ENCODE measurements at regions not wholly inside any gene's neighbourhood (a gene's known extent, or its start where the extent isn't known, plus 50 kb on each side); places are given as distances from the start of the nearest gene placed in this dataset.

DNA sequence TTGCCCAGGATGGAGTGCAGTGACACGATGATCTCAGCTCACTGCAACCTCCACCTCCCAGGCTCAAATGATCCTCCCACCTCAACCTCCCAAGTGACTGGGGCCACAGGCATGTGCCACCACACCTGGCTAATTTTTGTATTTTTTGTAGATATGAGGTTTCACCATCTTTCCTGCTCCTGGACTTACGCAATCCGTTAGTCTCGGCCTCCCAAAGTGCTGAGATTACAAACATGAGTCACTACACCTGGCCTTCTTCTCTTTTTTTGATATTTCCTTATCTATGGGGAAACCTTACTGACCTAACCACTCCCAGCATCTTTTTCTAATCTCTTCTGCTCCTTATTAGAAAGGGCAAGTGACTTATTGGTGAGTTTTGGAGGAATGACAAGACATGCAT lies 121.7 kb upstream of the CHORDC1 start:
- TF ChIP-seq, protein P1, sequence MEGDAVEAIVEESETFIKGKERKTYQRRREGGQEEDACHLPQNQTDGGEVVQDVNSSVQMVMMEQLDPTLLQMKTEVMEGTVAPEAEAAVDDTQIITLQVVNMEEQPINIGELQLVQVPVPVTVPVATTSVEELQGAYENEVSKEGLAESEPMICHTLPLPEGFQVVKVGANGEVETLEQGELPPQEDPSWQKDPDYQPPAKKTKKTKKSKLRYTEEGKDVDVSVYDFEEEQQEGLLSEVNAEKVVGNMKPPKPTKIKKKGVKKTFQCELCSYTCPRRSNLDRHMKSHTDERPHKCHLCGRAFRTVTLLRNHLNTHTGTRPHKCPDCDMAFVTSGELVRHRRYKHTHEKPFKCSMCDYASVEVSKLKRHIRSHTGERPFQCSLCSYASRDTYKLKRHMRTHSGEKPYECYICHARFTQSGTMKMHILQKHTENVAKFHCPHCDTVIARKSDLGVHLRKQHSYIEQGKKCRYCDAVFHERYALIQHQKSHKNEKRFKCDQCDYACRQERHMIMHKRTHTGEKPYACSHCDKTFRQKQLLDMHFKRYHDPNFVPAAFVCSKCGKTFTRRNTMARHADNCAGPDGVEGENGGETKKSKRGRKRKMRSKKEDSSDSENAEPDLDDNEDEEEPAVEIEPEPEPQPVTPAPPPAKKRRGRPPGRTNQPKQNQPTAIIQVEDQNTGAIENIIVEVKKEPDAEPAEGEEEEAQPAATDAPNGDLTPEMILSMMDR (IDR thresholded peaks at IDR 0.05) = no peak
- TF ChIP-seq, protein P2, sequence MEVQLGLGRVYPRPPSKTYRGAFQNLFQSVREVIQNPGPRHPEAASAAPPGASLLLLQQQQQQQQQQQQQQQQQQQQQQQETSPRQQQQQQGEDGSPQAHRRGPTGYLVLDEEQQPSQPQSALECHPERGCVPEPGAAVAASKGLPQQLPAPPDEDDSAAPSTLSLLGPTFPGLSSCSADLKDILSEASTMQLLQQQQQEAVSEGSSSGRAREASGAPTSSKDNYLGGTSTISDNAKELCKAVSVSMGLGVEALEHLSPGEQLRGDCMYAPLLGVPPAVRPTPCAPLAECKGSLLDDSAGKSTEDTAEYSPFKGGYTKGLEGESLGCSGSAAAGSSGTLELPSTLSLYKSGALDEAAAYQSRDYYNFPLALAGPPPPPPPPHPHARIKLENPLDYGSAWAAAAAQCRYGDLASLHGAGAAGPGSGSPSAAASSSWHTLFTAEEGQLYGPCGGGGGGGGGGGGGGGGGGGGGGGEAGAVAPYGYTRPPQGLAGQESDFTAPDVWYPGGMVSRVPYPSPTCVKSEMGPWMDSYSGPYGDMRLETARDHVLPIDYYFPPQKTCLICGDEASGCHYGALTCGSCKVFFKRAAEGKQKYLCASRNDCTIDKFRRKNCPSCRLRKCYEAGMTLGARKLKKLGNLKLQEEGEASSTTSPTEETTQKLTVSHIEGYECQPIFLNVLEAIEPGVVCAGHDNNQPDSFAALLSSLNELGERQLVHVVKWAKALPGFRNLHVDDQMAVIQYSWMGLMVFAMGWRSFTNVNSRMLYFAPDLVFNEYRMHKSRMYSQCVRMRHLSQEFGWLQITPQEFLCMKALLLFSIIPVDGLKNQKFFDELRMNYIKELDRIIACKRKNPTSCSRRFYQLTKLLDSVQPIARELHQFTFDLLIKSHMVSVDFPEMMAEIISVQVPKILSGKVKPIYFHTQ (CRISPR knock-in tag; IDR thresholded peaks at IDR 0.05) = no peak
- TF ChIP-seq GABPB1 (CRISPR knock-in tag; IDR thresholded peaks at IDR 0.05) = no peak
- TF ChIP-seq FOXP1 (CRISPR knock-in tag; IDR thresholded peaks at IDR 0.05; ENCODE audit: borderline replicate concordance) = no peak
- TF ChIP-seq, protein P3, sequence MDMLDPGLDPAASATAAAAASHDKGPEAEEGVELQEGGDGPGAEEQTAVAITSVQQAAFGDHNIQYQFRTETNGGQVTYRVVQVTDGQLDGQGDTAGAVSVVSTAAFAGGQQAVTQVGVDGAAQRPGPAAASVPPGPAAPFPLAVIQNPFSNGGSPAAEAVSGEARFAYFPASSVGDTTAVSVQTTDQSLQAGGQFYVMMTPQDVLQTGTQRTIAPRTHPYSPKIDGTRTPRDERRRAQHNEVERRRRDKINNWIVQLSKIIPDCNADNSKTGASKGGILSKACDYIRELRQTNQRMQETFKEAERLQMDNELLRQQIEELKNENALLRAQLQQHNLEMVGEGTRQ (CRISPR knock-in tag; IDR thresholded peaks at IDR 0.05) = no peak
- TF ChIP-seq ZBTB21 (CRISPR knock-in tag; IDR thresholded peaks at IDR 0.05; ENCODE audit: borderline replicate concordance) = no peak
- no peak for TF ChIP-seq JUN (CRISPR knock-in tag; IDR thresholded peaks at IDR 0.05)
- TF ChIP-seq, protein P4, sequence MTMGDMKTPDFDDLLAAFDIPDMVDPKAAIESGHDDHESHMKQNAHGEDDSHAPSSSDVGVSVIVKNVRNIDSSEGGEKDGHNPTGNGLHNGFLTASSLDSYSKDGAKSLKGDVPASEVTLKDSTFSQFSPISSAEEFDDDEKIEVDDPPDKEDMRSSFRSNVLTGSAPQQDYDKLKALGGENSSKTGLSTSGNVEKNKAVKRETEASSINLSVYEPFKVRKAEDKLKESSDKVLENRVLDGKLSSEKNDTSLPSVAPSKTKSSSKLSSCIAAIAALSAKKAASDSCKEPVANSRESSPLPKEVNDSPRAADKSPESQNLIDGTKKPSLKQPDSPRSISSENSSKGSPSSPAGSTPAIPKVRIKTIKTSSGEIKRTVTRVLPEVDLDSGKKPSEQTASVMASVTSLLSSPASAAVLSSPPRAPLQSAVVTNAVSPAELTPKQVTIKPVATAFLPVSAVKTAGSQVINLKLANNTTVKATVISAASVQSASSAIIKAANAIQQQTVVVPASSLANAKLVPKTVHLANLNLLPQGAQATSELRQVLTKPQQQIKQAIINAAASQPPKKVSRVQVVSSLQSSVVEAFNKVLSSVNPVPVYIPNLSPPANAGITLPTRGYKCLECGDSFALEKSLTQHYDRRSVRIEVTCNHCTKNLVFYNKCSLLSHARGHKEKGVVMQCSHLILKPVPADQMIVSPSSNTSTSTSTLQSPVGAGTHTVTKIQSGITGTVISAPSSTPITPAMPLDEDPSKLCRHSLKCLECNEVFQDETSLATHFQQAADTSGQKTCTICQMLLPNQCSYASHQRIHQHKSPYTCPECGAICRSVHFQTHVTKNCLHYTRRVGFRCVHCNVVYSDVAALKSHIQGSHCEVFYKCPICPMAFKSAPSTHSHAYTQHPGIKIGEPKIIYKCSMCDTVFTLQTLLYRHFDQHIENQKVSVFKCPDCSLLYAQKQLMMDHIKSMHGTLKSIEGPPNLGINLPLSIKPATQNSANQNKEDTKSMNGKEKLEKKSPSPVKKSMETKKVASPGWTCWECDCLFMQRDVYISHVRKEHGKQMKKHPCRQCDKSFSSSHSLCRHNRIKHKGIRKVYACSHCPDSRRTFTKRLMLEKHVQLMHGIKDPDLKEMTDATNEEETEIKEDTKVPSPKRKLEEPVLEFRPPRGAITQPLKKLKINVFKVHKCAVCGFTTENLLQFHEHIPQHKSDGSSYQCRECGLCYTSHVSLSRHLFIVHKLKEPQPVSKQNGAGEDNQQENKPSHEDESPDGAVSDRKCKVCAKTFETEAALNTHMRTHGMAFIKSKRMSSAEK (CRISPR knock-in tag; IDR thresholded peaks at IDR 0.05; ENCODE audit: borderline replicate concordance) = no peak
- no peak for TF ChIP-seq NFATC4 (CRISPR knock-in tag; IDR thresholded peaks at IDR 0.05)
